ENCODE measurements at regions not wholly inside any gene's neighbourhood (a gene's known extent, or its start where the extent isn't known, plus 50 kb on each side); places are given as distances from the start of the nearest gene placed in this dataset.

DNA sequence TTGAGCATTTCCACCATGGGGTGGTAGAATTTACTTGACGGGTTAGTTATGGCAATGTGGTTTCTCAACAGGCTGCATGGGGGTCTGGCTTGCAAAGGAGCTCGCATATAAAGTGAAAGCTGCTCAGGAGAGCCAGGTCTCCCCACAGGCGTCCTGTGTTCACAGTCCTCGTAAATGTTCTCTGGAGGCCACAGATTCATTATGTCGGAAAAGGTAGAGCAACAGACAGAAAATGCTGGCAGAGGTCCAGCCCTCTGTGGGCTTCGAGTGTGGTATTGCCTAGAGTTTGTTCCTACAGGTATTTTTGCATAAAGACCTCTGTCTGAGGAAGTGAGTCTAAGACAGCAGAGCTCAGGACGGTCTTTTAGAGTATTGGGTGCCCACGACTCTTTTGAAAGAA is 96.4 kb downstream of the CDCA7 start:
- no peak for TF ChIP-seq POLR2A (IDR thresholded peaks at IDR 0.05)
- TF ChIP-seq, protein P1, sequence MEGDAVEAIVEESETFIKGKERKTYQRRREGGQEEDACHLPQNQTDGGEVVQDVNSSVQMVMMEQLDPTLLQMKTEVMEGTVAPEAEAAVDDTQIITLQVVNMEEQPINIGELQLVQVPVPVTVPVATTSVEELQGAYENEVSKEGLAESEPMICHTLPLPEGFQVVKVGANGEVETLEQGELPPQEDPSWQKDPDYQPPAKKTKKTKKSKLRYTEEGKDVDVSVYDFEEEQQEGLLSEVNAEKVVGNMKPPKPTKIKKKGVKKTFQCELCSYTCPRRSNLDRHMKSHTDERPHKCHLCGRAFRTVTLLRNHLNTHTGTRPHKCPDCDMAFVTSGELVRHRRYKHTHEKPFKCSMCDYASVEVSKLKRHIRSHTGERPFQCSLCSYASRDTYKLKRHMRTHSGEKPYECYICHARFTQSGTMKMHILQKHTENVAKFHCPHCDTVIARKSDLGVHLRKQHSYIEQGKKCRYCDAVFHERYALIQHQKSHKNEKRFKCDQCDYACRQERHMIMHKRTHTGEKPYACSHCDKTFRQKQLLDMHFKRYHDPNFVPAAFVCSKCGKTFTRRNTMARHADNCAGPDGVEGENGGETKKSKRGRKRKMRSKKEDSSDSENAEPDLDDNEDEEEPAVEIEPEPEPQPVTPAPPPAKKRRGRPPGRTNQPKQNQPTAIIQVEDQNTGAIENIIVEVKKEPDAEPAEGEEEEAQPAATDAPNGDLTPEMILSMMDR (IDR thresholded peaks at IDR 0.05): no peak

Data from transverse colon (tissue), 3 donors.